COR-L47 (cell line): ENCODE measurements at regions not wholly inside any gene's neighbourhood (a gene's known extent, or its start where the extent isn't known, plus 50 kb on each side); places are given as distances from the start of the nearest gene placed in this dataset.

Experiments
- DNase-seq: peaks from one replicate; lab custom pipeline; 2025; lab: John Stamatoyannopoulos, UW

- DNase-seq: no peak
Observed at GRCh38 chr21:19853061-19853460, 1145.1 kb upstream of the NCAM2 start.

GRCh38 chr21:19853709-19854575, 1144.3 kb upstream of the NCAM2 start:
- no peak for DNase-seq

DNA sequence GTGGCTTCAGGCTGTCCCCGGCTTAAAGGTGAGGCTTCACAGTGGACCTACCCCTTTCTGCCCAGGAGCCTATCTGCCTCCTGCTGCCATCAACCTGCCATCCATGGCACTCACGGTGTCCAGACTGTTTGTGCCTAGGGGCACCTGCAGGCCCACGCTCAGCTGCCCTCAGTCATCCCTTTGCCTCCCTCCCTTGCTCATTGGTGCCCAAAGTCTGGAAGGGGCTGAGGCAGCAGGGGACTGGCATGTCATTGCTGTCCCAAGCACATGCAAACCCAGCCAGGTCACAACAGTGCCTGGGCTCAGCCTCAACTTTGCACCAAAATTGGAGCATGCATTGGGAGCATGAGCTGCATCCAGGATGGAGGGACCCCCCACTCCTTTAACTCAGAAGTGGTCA, 1142.7 kb upstream of the NCAM2 start:
- no peak for DNase-seq

DNA sequence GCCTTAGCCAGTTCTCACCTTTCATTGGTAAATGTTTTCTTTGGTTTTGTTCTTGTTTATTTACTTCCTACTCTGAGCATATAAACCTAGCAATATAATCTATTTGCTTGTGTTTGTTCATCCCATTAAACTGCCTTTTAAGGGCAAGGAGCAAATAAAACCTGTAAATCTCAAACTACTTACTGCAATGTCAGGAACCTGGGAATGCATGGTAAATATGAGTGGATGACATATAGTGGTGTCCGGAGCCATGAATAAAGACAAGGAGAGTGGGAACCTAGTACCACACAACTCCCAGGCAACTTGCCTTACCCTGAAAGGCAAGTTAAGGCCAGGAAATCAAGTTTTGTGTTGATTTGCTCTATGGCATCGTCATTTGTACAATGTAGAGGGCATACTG, 1133.7 kb upstream of the NCAM2 start:
- no peak for DNase-seq

GRCh38 chr21:19870682-19871081, 1127.5 kb upstream of the NCAM2 start:
- no peak for DNase-seq

GRCh38 chr21:19874521-19874920, 1123.7 kb upstream of the NCAM2 start:
- DNase-seq: no peak

DNA sequence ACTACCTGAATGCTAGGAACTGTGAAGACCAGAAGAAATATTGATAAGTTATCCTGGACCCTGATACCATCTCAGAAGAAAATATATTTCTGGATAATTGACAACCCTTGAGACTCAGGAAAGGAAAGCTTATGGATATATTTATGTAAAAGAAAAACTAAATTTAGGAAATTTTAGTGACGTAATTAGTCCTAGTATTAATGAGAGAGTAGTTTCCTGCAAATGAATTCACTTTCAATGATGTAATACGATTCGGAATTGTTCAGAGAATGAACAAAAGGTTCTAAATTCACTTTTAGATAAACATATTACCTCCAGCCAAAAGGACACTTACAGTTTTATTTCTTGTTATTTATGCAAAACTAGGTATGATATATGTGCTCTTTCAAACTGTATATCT, 1120.1 kb upstream of the NCAM2 start:
- DNase-seq: no peak

- DNase-seq: no peak
Observed at GRCh38 chr21:19899645-19900044, 1098.6 kb upstream of the NCAM2 start.

DNA sequence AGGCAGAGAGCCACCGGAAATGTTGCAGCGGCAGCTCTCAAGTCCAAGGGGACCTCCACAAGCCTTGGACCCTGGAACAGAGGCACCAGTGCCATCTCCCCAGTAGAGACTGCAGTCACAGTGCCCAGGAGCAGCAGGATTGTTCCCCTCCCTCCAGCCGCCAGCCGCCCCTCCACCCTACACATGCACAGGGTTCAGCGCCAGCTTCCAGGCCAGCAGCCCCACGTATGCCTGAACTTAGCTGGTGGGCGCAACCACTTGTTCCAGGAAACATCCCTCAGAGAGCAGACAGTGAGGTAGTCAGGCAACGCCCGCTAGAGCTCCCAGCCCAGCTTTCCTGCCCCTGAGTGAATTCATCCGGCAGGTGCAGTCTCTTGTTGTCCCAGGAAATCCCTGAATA, 1098.1 kb upstream of the NCAM2 start:
- DNase-seq: no peak

DNA sequence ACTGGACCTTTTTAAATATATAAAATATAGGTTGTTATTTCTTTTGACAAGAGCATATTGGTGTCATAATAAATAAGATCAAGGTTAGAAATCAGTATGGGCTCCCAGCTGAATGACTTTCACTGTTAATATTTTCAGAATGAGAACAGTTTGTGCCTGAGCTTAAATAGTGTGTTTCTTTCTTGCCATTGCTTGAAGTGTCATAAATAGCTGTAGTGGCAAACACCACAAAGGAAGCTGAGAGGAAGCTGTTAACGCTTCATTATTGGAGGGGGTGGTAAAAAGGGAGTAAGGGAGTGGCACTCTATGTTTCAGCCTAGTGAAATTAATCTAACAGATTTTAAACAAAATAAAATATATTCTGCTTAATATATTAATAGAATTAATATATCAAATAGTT, 1089.8 kb upstream of the NCAM2 start:
- no peak for DNase-seq

GRCh38 chr21:19914028-19914427, 1084.2 kb upstream of the NCAM2 start:
- DNase-seq: no peak

- DNase-seq: no peak
Observed at GRCh38 chr21:19921211-19921610, 1077.0 kb upstream of the NCAM2 start.

- no peak for DNase-seq
Observed at GRCh38 chr21:19922122-19922521, 1076.1 kb upstream of the NCAM2 start.

- no peak for DNase-seq
Observed at GRCh38 chr21:19935467-19935866, 1062.7 kb upstream of the NCAM2 start.

DNA sequence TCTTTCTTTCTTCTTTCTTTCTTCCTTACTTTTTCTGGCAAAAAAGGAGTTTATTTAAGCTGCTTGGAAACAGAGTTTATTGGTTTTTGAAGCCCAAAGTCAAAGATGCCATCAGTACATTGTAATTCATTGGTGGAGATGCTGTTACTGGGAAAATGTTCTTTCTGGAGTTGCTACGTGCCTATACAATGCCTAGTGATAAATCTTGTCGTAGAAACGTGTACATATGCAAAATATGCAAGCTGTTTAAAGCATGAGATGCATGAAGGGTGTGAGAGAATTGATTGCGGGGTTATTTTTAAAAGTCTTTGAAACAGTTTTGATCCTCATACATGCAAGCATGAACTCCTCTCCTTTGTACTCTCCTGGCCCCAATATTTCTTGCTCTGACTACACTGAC, 1060.6 kb upstream of the NCAM2 start:
- DNase-seq: no peak

DNA sequence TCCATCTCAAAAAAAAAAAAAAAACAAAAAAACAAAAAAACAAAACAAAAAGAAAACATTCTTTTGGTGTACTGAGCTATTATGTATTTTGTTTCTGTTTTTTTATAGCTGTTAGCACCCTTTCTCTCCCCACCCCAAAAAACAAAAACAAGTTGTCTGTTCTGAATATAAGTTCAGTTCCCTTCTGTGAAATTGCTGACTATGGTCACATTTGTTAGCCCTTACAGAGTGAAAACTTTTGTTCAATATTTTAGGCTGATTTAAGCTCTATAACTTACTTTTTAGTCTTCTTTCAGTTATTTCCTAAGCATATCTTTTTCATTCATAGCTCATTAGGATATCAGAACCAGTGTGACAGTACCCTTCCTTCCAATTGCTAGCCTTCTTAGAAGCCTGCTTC, 1056.6 kb upstream of the NCAM2 start:
- no peak for DNase-seq

GRCh38 chr21:19950347-19950746, 1047.9 kb upstream of the NCAM2 start:
- no peak for DNase-seq

- DNase-seq: no peak
Observed at GRCh38 chr21:19969156-19969555, 1029.1 kb upstream of the NCAM2 start.

DNA sequence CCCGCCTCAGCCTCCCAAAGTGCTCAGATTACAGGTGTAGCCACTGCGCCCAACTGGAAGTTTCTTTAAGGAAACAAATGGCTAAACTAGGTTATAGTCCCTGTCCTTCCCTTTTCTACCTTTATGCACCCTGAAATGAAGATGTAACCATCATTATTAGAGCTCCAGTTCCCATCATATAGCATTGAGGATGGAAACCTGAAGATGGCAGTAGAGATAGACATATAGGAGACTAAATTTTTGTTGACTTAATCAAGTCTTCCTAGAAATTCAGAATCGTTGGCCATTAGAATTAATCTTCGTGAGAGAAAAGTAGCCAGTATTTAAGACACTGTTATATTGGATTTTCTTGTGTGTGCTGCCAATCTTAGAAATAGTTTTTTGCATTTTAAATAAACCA, 1016.3 kb upstream of the NCAM2 start:
- no peak for DNase-seq

GRCh38 chr21:19986396-19986795, 1011.8 kb upstream of the NCAM2 start:
- DNase-seq: no peak

- no peak for DNase-seq
Observed at GRCh38 chr21:19987671-19988070, 1010.5 kb upstream of the NCAM2 start.

- no peak for DNase-seq
Observed at GRCh38 chr21:19992540-19992939, 1005.7 kb upstream of the NCAM2 start.

GRCh38 chr21:19993268-19993667, 1004.9 kb upstream of the NCAM2 start:
- no peak for DNase-seq

GRCh38 chr21:19995253-19995652, 1003.0 kb upstream of the NCAM2 start:
- DNase-seq: no peak
